ENCODE measurements at regions not wholly inside any gene's neighbourhood (a gene's known extent, or its start where the extent isn't known, plus 50 kb on each side); places are given as distances from the start of the nearest gene placed in this dataset.

- TF ChIP-seq, protein P1, sequence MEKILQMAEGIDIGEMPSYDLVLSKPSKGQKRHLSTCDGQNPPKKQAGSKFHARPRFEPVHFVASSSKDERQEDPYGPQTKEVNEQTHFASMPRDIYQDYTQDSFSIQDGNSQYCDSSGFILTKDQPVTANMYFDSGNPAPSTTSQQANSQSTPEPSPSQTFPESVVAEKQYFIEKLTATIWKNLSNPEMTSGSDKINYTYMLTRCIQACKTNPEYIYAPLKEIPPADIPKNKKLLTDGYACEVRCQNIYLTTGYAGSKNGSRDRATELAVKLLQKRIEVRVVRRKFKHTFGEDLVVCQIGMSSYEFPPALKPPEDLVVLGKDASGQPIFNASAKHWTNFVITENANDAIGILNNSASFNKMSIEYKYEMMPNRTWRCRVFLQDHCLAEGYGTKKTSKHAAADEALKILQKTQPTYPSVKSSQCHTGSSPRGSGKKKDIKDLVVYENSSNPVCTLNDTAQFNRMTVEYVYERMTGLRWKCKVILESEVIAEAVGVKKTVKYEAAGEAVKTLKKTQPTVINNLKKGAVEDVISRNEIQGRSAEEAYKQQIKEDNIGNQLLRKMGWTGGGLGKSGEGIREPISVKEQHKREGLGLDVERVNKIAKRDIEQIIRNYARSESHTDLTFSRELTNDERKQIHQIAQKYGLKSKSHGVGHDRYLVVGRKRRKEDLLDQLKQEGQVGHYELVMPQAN (conservative IDR thresholded peaks at IDR 0.05): no peak
- TF ChIP-seq, protein P2, sequence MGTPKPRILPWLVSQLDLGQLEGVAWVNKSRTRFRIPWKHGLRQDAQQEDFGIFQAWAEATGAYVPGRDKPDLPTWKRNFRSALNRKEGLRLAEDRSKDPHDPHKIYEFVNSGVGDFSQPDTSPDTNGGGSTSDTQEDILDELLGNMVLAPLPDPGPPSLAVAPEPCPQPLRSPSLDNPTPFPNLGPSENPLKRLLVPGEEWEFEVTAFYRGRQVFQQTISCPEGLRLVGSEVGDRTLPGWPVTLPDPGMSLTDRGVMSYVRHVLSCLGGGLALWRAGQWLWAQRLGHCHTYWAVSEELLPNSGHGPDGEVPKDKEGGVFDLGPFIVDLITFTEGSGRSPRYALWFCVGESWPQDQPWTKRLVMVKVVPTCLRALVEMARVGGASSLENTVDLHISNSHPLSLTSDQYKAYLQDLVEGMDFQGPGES (IDR thresholded peaks at IDR 0.05): no peak
- TF ChIP-seq TBL1XR1 (IDR thresholded peaks at IDR 0.05; ENCODE audit: low read depth, low read length): peak; percentile 56; the same call in 1 of the 2 replicates
- TF ChIP-seq SMAD1 (IDR thresholded peaks at IDR 0.05; ENCODE audit: low read depth, partially characterized antibody): no peak
- no peak for TF ChIP-seq YBX1 (IDR thresholded peaks at IDR 0.05)
- no peak for TF ChIP-seq ZZZ3 (IDR thresholded peaks at IDR 0.05; ENCODE audit: control insufficient read depth, insufficient read length, low read depth)
- TF ChIP-seq E2F4 (IDR thresholded peaks at IDR 0.05; ENCODE audit: low read depth, low read length): no peak
- TF ChIP-seq BHLHE40 (IDR thresholded peaks at IDR 0.05; ENCODE audit: borderline replicate concordance in 1 of 2, low read depth in 2 of 2, low read length in 1 of 2): peak; percentile 31 to 53; a peak in 2 of 4 replicates
- no peak for TF ChIP-seq SUZ12 (IDR thresholded peaks at IDR 0.05; ENCODE audit: unreplicated experiment)
- no peak for TF ChIP-seq MYB (IDR thresholded peaks at IDR 0.05; ENCODE audit: borderline replicate concordance, low read depth, low read length)
- no peak for TF ChIP-seq FOS (IDR thresholded peaks at IDR 0.05; ENCODE audit: borderline replicate concordance, extremely low read depth, insufficient read length)
- no peak for TF ChIP-seq RFX5 (IDR thresholded peaks at IDR 0.05; ENCODE audit: low read depth, low read length)
- no peak for TF ChIP-seq SP1 (IDR thresholded peaks at IDR 0.05; ENCODE audit: low read depth, low read length)
- no peak for TF ChIP-seq CBFB (IDR thresholded peaks at IDR 0.05; ENCODE audit: low read depth)
- TF ChIP-seq TCF3 (IDR thresholded peaks at IDR 0.05; ENCODE audit: borderline replicate concordance, insufficient read depth, low read depth, low read length): no peak
- TF ChIP-seq USF1 (IDR thresholded peaks at IDR 0.05; ENCODE audit: borderline replicate concordance, extremely low read length, insufficient read depth, low read depth, low read length): no peak
- no peak for TF ChIP-seq HDAC6 (IDR thresholded peaks at IDR 0.05; ENCODE audit: unreplicated experiment)
- TF ChIP-seq, protein P3, sequence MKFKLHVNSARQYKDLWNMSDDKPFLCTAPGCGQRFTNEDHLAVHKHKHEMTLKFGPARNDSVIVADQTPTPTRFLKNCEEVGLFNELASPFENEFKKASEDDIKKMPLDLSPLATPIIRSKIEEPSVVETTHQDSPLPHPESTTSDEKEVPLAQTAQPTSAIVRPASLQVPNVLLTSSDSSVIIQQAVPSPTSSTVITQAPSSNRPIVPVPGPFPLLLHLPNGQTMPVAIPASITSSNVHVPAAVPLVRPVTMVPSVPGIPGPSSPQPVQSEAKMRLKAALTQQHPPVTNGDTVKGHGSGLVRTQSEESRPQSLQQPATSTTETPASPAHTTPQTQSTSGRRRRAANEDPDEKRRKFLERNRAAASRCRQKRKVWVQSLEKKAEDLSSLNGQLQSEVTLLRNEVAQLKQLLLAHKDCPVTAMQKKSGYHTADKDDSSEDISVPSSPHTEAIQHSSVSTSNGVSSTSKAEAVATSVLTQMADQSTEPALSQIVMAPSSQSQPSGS (IDR thresholded peaks at IDR 0.05; ENCODE audit: low read length): peak; percentile 96
- no peak; the same call in 1 of the 2 replicates for TF ChIP-seq ZBED1 (IDR thresholded peaks at IDR 0.05; ENCODE audit: borderline replicate concordance)
- TF ChIP-seq E2F8 (IDR thresholded peaks at IDR 0.05; ENCODE audit: low read depth, partially characterized antibody): no peak
Observed at GRCh38 chr4:113837397-113837796, 75.9 kb upstream of the CAMK2D start (continued).
